Natural killer cell (primary cell): ENCODE measurements at regions not wholly inside any gene's neighbourhood (a gene's known extent, or its start where the extent isn't known, plus 50 kb on each side); places are given as distances from the start of the nearest gene placed in this dataset.

Experiments used
- ATAC-seq, 3 donors: fragments of 150-1000 bp in 2 of 3; fragments of 200-7000 bp in 1 of 3; cut with Tn5 transposase; 1 replicate in 1 of 3; 2 replicates in 2 of 3; pipeline ENCODE4 v1.10.0; 2021; ENCODE audit warnings: mild to moderate bottlenecking in 2 of 3, moderate library complexity in 2 of 3
- DNase-seq, 2 donors: peaks; one replicate each; pipeline versions ENCODE4 v3.0.0 to v3.0.0-alpha.2; 2013 to 2021; ENCODE audit warnings: mixed read lengths in 1 of 2
- H3K27ac ChIP-seq: one replicate; pipeline ENCODE4 v1.5.1; 2013; ENCODE audit warnings: mild to moderate bottlenecking, low read length
- H3K27me3 ChIP-seq: one replicate; pipeline ENCODE4 v1.6.1; 2013; ENCODE audit warnings: low read length; ENCODE audit not compliant: control insufficient read depth, insufficient read depth
- H3K36me3 ChIP-seq: one replicate; pipeline ENCODE4 v1.6.1; 2013; ENCODE audit warnings: low read length; ENCODE audit not compliant: control insufficient read depth, insufficient read depth
- H3K4me1 ChIP-seq: one replicate; pipeline ENCODE4 v1.6.1; 2013; ENCODE audit warnings: low read length; ENCODE audit not compliant: control insufficient read depth, insufficient read depth
- H3K4me3 ChIP-seq: one replicate; pipeline ENCODE4 v1.5.1; 2013; ENCODE audit warnings: low read length
- H3K9me3 ChIP-seq: one replicate; pipeline ENCODE4 v1.6.1; 2013; ENCODE audit warnings: low read length; ENCODE audit not compliant: control insufficient read depth, insufficient read depth
- H3K27ac Mint-ChIP-seq, 2 donors: one replicate each; pipeline ENCODE4 v1.8.0; 2022; ENCODE audit warnings: mild to moderate bottlenecking in 2 of 2, mixed read lengths in 2 of 2, moderate library complexity in 1 of 2
- H3K27me3 Mint-ChIP-seq, 2 donors: one replicate each; pipeline ENCODE4 v1.8.0; 2022; ENCODE audit warnings: low read depth in 2 of 2, mixed read lengths in 2 of 2
- H3K36me3 Mint-ChIP-seq: one replicate; pipeline ENCODE4 v1.8.0; 2022; ENCODE audit warnings: mixed read lengths
- H3K4me1 Mint-ChIP-seq, 2 donors: one replicate each; pipeline ENCODE4 v1.8.0; 2022; ENCODE audit warnings: mixed read lengths in 2 of 2
- H3K4me3 Mint-ChIP-seq: one replicate; pipeline ENCODE4 v1.8.0; 2022; ENCODE audit warnings: mild to moderate bottlenecking, moderate library complexity, mixed read lengths
- H3K9me3 Mint-ChIP-seq, 2 donors: one replicate each; pipeline ENCODE4 v1.8.0; 2022; ENCODE audit warnings: mixed read lengths in 2 of 2
- WGBS: methylation state at CpG from one replicate; pipeline ENCODE4 v1.1.7; 2013; ENCODE audit warnings: missing lambda C conversion rate; ENCODE audit not compliant: insufficient coverage; 5-methylcytosine and 5-hydroxymethylcytosine counted together
- intact Hi-C: fragments of 100-400 bp; cut with micrococcal nuclease; formaldehyde crosslinking; loops from one replicate; pipeline ENCODE4 v1.14.2; 2022
- TF ChIP-seq, protein P1 (sequence below): fragments of 200-600 bp; IDR thresholded peaks from one replicate; pipeline ENCODE4 v1.8.0; 2022; ENCODE audit warnings: antibody characterized with exemption

GRCh38 chr10:20972925-20973324, 75.8 kb upstream of the NEBL start:
- H3K27me3 Mint-ChIP-seq, result peaks cover 0 to 3% of the 10 kb centered on the region in 2 donors
- H3K27ac ChIP-seq, result no peak overlapping the region
- 100% methylated on average over 1 of the region's 2 CpGs for WGBS
- H3K4me3 ChIP-seq, result no peak overlapping the region
- TF ChIP-seq, protein P1, sequence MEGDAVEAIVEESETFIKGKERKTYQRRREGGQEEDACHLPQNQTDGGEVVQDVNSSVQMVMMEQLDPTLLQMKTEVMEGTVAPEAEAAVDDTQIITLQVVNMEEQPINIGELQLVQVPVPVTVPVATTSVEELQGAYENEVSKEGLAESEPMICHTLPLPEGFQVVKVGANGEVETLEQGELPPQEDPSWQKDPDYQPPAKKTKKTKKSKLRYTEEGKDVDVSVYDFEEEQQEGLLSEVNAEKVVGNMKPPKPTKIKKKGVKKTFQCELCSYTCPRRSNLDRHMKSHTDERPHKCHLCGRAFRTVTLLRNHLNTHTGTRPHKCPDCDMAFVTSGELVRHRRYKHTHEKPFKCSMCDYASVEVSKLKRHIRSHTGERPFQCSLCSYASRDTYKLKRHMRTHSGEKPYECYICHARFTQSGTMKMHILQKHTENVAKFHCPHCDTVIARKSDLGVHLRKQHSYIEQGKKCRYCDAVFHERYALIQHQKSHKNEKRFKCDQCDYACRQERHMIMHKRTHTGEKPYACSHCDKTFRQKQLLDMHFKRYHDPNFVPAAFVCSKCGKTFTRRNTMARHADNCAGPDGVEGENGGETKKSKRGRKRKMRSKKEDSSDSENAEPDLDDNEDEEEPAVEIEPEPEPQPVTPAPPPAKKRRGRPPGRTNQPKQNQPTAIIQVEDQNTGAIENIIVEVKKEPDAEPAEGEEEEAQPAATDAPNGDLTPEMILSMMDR, result no peak
- no peaks in the 10 kb centered on the region for H3K27me3 ChIP-seq
- no peaks in the 10 kb centered on the region for H3K9me3 Mint-ChIP-seq
- no peak overlapping the region for H3K27ac Mint-ChIP-seq
- no peaks in the 10 kb centered on the region for H3K4me1 Mint-ChIP-seq
- no peaks in the 10 kb centered on the region for H3K36me3 Mint-ChIP-seq
- H3K36me3 ChIP-seq, result no peaks in the 10 kb centered on the region
- intact Hi-C loops, result no loop called here
- DNase-seq (no peak), ATAC-seq (no peak)
- no peak overlapping the region for H3K4me3 Mint-ChIP-seq
- H3K9me3 ChIP-seq, result no peaks in the 10 kb centered on the region
- no peaks in the 10 kb centered on the region for H3K4me1 ChIP-seq

- no CpG with 5 or more reads among the region's 3 CpGs for WGBS
- ATAC-seq, result no peak
- DNase-seq, result no peak
Observed at GRCh38 chr10:20971901-20972300, 74.8 kb upstream of the NEBL start.

DNA sequence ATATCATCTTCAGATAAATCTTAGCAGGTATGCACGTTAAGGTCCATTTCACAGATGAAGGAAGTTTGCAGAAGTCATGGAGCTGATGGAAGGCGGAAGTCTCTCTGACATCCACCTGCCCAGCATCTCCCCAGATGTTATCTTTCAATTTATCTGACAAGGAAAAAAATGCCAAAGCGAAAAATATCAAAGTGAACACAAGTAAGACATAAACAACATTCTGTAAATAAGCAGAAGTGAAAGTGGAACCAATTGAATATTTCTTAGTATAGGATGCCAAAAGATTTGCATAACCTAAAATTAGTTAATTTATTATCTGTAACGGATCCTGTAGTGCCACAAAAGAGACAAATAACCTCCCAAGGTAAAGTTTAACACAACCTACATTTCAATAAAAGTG, 73.6 kb upstream of the NEBL start:
- no CpG with 5 or more reads among the region's 4 CpGs for WGBS
- H3K27me3 Mint-ChIP-seq, result peaks cover 6 to 8% of the 10 kb centered on the region in 2 donors
- H3K4me3 Mint-ChIP-seq, result no peak overlapping the region
- H3K27ac ChIP-seq, result no peak overlapping the region
- no peaks in the 10 kb centered on the region for H3K36me3 ChIP-seq
- no peaks in the 10 kb centered on the region for H3K36me3 Mint-ChIP-seq
- no peak overlapping the region for H3K4me3 ChIP-seq
- H3K9me3 ChIP-seq, result no peaks in the 10 kb centered on the region
- TF ChIP-seq, protein P1, result no peak
- H3K9me3 Mint-ChIP-seq, result no peaks in the 10 kb centered on the region
- DNase-seq (no peak), ATAC-seq (no peak)
- H3K27me3 ChIP-seq, result no peaks in the 10 kb centered on the region
- H3K4me1 ChIP-seq, result no peaks in the 10 kb centered on the region
- H3K4me1 Mint-ChIP-seq, result no peaks in the 10 kb centered on the region
- intact Hi-C loops, result no loop called here
- no peak overlapping the region for H3K27ac Mint-ChIP-seq

More at GRCh38 chr10:20971901-20972300, 74.8 kb upstream of the NEBL start:
- intact Hi-C loops, result no loop called here
- no peaks in the 10 kb centered on the region for H3K36me3 Mint-ChIP-seq
- TF ChIP-seq, protein P1, result no peak
- H3K4me1 Mint-ChIP-seq, result no peaks in the 10 kb centered on the region
- Histone ChIP-seq H3K27ac (no peak overlapping the region), H3K27me3 (no peaks in the 10 kb centered on the region), H3K4me3 (no peak overlapping the region), H3K4me1 (no peaks in the 10 kb centered on the region), H3K36me3 (no peaks in the 10 kb centered on the region), H3K9me3 (no peaks in the 10 kb centered on the region)
- no peaks in the 10 kb centered on the region for H3K9me3 Mint-ChIP-seq
- no peak overlapping the region for H3K27ac Mint-ChIP-seq
- no peak overlapping the region for H3K4me3 Mint-ChIP-seq
- H3K27me3 Mint-ChIP-seq, result peaks cover 0 to 3% of the 10 kb centered on the region in 2 donors

DNA sequence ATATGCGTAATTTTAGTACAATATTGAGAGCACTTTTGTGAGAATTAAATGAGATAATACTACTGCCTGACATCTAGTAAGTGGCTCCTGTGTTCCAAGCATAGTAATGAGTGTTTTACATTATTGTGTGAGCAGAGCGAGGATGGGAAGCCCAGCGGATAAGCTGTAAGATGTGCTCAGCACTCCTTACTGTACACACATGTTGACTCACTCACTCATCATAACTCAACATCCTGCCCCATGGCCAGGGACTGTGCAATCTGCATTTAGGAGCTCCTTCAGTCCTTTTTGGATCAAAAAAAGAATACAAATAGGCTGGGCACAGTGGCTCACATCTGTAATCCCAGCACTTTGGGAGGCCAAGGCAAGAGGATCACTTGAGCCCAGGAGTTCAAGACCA, 72.9 kb upstream of the NEBL start:
- H3K9me3 Mint-ChIP-seq, result no peaks in the 10 kb centered on the region
- H3K27ac Mint-ChIP-seq, result no peak overlapping the region
- TF ChIP-seq, protein P1, result no peak
- DNase-seq (no peak), ATAC-seq (no peak)
- intact Hi-C loops, result no loop called here
- Histone ChIP-seq H3K36me3 (no peaks in the 10 kb centered on the region), H3K9me3 (no peaks in the 10 kb centered on the region), H3K27ac (no peak overlapping the region), H3K4me3 (no peak overlapping the region), H3K4me1 (no peaks in the 10 kb centered on the region), H3K27me3 (no peaks in the 10 kb centered on the region)
- no peaks in the 10 kb centered on the region for H3K36me3 Mint-ChIP-seq
- peaks cover 6 to 8% of the 10 kb centered on the region in 2 donors for H3K27me3 Mint-ChIP-seq
- 100% methylated on average over 2 of the region's 3 CpGs for WGBS
- H3K4me3 Mint-ChIP-seq, result no peak overlapping the region
- H3K4me1 Mint-ChIP-seq, result no peaks in the 10 kb centered on the region
